Thyroid gland (tissue), 4 donors: ENCODE measurements at regions not wholly inside any gene's neighbourhood (a gene's known extent, or its start where the extent isn't known, plus 50 kb on each side); places are given as distances from the start of the nearest gene placed in this dataset.

Source experiments
- DNase-seq, 2 donors: peaks; one replicate each; pipeline ENCODE4 v3.0.0-alpha.2; 2019
- H3K27ac ChIP-seq, 3 donors: fragments of 200-600 bp; sonication (generic); 1 replicate in 2 of 3; 2 replicates in 1 of 3; pipeline ENCODE4 v1.5.1; 2016 to 2019; ENCODE audit warnings: mild to moderate bottlenecking in 1 of 3, moderate library complexity in 1 of 3
- H3K27me3 ChIP-seq: fragments of 200-600 bp; sonication (generic); one replicate; pipeline ENCODE4 v1.5.1; 2019
- H3K36me3 ChIP-seq, 2 donors: fragments of 200-600 bp; sonication (generic); one replicate each; pipeline ENCODE4 v1.5.1; 2016 to 2019
- H3K4me1 ChIP-seq, 2 donors: fragments of 200-600 bp; sonication (generic); one replicate each; pipeline ENCODE4 v1.5.1; 2017 to 2019
- H3K4me3 ChIP-seq, 3 donors: fragments of 200-600 bp; sonication (generic); replicated peaks in 1 of 3; 1 replicate in 2 of 3; 2 replicates in 1 of 3; pipeline ENCODE4 v1.5.1; 2016; ENCODE audit warnings: mild to moderate bottlenecking in 1 of 3
- H3K9me3 ChIP-seq: fragments of 200-600 bp; sonication (generic); one replicate; pipeline ENCODE4 v1.5.1; 2017
- POLR2A ChIP-seq, 2 donors: fragments of 450-650 bp; IDR thresholded peaks; one replicate each; pipeline ENCODE4 v1.6.1; 2017; ENCODE audit warnings: antibody characterized with exemption in 2 of 2, mild to moderate bottlenecking in 2 of 2, moderate library complexity in 1 of 2
- WGBS, 2 donors: methylation state at CpG; one replicate each; pipeline ENCODE4 v1.1.5; 2017; 5-methylcytosine and 5-hydroxymethylcytosine counted together
- intact Hi-C: fragments of 100-400 bp; cut with DNase I; formaldehyde crosslinking; loops from one replicate; pipeline ENCODE4 v1.15.1; 2023
- TF ChIP-seq, protein P1 (sequence below), 6 experiments: fragments of 200-600 bp in 3 of 6; fragments of 450-650 bp in 3 of 6; sonication (generic) in 3 of 6; IDR thresholded peaks; one replicate each; pipeline ENCODE4 v1.5.1; 2016 to 2019; ENCODE audit warnings: antibody characterized with exemption in 6 of 6, mild to moderate bottlenecking in 2 of 6, inconsistent platforms in 1 of 6, moderate library complexity in 1 of 6

DNA sequence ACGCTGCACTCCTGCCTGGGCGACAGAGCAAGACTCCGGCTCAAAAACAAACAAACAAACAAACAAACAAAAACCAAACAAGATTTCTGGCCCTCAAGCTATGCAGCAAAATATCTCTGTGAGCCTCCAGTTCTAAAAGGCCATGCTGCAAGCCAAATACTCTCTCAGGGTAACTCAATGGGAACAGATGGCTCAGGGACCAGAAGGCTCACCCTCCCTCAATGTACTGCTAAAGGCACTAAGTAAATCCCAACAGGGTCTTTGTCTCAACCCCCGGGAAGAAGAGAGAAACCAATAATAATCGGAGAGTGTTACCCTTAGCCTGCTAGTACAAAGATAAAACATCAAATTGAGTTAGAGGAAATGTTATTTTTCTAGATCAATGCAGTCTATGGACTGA, 119.7 kb upstream of the ZC3H12C start:
- H3K27ac ChIP-seq: no peak overlapping the region
- TF ChIP-seq POLR2A (IDR thresholded peaks at IDR 0.05): no peak
- TF ChIP-seq, protein P1, sequence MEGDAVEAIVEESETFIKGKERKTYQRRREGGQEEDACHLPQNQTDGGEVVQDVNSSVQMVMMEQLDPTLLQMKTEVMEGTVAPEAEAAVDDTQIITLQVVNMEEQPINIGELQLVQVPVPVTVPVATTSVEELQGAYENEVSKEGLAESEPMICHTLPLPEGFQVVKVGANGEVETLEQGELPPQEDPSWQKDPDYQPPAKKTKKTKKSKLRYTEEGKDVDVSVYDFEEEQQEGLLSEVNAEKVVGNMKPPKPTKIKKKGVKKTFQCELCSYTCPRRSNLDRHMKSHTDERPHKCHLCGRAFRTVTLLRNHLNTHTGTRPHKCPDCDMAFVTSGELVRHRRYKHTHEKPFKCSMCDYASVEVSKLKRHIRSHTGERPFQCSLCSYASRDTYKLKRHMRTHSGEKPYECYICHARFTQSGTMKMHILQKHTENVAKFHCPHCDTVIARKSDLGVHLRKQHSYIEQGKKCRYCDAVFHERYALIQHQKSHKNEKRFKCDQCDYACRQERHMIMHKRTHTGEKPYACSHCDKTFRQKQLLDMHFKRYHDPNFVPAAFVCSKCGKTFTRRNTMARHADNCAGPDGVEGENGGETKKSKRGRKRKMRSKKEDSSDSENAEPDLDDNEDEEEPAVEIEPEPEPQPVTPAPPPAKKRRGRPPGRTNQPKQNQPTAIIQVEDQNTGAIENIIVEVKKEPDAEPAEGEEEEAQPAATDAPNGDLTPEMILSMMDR (IDR thresholded peaks at IDR 0.05): no peak
- peaks cover 7 to 22% of the 10 kb centered on the region in 2 donors for H3K4me1 ChIP-seq
- H3K27me3 ChIP-seq: no peaks in the 10 kb centered on the region
- 94 to 95% methylated on average over 5 of the region's 5 CpGs for WGBS, 2 donors
- H3K4me3 ChIP-seq: no peak overlapping the region
- DNase-seq: no peak
- intact Hi-C loops: no loop called here
- H3K36me3 ChIP-seq: no peaks in the 10 kb centered on the region
- no peaks in the 10 kb centered on the region for H3K9me3 ChIP-seq

DNA sequence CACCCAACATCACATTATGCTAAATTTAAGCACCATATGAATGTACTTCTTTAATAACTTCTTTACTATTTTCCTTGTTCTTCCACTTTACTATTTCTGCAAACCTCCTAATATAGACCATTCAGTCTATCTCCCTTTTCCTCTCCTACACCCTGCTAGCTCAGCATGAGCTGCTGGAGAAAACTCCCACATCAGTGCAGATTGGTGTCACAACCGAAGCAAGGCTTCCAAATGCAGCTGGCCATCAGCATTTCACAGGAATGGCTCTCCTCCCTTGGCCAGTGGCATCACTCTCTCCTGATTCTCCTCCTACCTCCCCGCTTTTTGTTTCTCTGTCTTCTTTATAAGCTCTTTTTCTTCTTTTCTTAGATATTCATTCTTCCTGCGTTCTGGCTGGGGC, 118.7 kb upstream of the ZC3H12C start:
- H3K27me3 ChIP-seq: no peaks in the 10 kb centered on the region
- peaks cover 7 to 22% of the 10 kb centered on the region in 2 donors for H3K4me1 ChIP-seq

DNA sequence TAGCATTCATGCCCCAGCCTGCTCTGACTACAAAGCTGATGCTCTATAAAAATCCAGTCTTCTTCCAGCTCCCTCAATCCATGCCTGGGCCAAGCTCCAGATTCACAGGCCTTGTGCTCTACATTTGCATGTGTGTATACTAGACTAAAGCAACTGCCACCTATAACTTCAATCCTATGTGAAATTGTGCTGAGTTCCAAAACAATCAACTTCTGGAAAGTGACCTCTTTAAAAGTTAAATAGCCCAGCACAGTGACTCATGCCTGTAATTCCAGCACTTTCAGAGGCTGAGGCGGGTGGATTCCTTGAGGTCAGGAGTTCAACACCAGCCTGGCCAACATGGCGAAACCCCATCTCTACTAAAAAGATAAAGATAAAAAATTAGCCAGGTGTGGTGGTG, 114.3 kb upstream of the ZC3H12C start:
- TF ChIP-seq, protein P1 (IDR thresholded peaks at IDR 0.05): no peak
- no peak for TF ChIP-seq POLR2A (IDR thresholded peaks at IDR 0.05)
- Histone ChIP-seq H3K27ac (no peak overlapping the region), H3K27me3 (no peaks in the 10 kb centered on the region), H3K4me1 (no peaks in the 10 kb centered on the region), H3K36me3 (no peaks in the 10 kb centered on the region), H3K4me3 (no peak overlapping the region), H3K9me3 (no peaks in the 10 kb centered on the region)
- DNase-seq: no peak
- WGBS, 2 donors: 98 to 100% methylated on average over 2 of the region's 2 CpGs
- intact Hi-C loops: no loop called here

More for the DNA sequence above, 118.7 kb upstream of the ZC3H12C start:
- Histone ChIP-seq H3K27ac (no peak overlapping the region), H3K9me3 (no peaks in the 10 kb centered on the region), H3K4me3 (no peak overlapping the region), H3K36me3 (no peaks in the 10 kb centered on the region)
- intact Hi-C loops: no loop called here
- 86 to 90% methylated on average over 3 of the region's 3 CpGs for WGBS, 2 donors
- no peak for DNase-seq
- no peak for TF ChIP-seq POLR2A (IDR thresholded peaks at IDR 0.05)
- TF ChIP-seq, protein P1 (IDR thresholded peaks at IDR 0.05): no peak

DNA sequence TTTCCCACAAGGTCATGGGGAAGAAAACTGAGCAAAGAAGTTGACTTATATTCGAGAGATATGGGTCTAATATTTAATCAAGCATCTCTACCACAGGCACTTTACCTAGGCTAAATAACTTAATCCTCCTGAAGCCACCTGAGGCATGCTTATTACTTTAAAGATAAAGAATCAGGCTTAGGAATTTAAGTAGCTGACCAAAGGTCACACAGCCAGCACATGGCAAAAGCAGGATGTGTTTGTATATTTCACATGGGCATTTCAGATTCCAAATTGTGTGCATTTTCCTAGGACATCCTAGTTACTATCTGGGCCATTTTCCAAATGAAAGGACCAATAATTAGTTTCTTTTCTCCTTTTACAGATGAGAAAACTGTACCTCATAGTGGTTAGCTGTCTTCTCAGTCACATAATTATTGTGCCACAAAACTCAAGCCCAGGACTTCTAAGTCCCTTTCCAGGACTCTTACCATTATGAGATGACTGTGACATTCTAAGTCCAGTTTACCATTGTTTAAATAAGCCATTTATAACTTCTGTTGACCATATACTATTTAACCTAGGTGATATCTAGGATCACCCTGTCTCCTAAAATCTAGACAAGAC, 112.1 kb upstream of the ZC3H12C start:
- H3K27me3 ChIP-seq: no peaks in the 10 kb centered on the region
- no peaks in the 10 kb centered on the region for H3K9me3 ChIP-seq
- WGBS, 2 donors: 72 to 93% methylated on average over 1 of the region's 1 CpG
- no peaks in the 10 kb centered on the region for H3K4me1 ChIP-seq
- TF ChIP-seq, protein P1 (IDR thresholded peaks at IDR 0.05): no peak
- TF ChIP-seq POLR2A (IDR thresholded peaks at IDR 0.05): no peak
- H3K36me3 ChIP-seq: no peaks in the 10 kb centered on the region
- intact Hi-C loops: no loop called here
- no peak for DNase-seq
- H3K4me3 ChIP-seq: no peak overlapping the region
- no peak overlapping the region for H3K27ac ChIP-seq

DNA sequence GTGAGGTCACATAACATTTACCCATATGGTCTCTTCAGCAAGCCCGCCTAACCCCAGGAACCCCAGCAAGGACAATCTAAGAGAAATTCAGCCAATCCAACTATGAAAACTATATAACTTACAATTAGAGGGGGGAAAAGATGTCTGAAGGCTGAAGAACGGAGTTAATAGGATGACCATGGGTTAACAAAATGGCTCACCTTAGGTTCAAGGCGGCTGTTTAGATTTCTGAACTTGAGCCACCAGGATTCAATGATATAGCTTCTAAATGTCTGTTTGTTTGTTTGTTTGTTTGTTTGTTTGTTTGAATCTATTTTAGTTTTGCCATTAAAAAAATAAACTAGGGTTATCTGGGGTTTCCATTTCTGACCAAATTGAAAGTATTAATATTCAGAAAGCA, 109.8 kb upstream of the ZC3H12C start:
- Histone ChIP-seq H3K27me3 (no peaks in the 10 kb centered on the region), H3K4me3 (no peak overlapping the region), H3K36me3 (no peaks in the 10 kb centered on the region), H3K9me3 (no peaks in the 10 kb centered on the region), H3K4me1 (no peaks in the 10 kb centered on the region), H3K27ac (no peak overlapping the region)
- TF ChIP-seq, protein P1 (IDR thresholded peaks at IDR 0.05): no peak
- no peak for TF ChIP-seq POLR2A (IDR thresholded peaks at IDR 0.05)
- 97 to 98% methylated on average over 3 of the region's 3 CpGs for WGBS, 2 donors
- intact Hi-C loops: no loop called here
- DNase-seq: no peak
